ENCODE measurements at regions not wholly inside any gene's neighbourhood (a gene's known extent, or its start where the extent isn't known, plus 50 kb on each side); places are given as distances from the start of the nearest gene placed in this dataset.

DNA sequence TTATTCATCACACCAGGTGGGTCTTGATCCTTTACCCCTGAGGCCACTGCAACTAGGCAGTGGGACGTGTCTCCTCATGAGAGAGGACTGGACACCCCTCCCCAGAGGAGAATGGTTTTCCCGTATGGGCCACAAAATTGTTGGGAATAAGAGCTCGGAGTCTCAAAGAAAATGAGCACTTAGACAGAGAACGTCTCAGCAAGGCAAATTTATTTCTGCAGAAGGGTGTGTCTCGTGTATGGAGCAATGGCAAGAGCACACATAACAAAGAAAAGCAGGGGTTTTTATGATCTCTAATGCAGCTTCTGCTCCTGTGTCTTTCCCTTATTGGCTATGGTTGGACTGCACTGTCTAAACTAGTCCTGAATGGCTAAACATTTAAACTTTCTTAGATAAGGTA lies 803.5 kb downstream of the PLOD2 start:
- Histone ChIP-seq H3K36me3 (ENCODE audit: insufficient read depth, low read length, poor library complexity, severe bottlenecking) (no peaks in the 10 kb centered on the region), H3K4me3 (ENCODE audit: low read depth, low read length, poor library complexity, severe bottlenecking) (no peak overlapping the region), H3K9me3 (ENCODE audit: low read depth, low read length, poor library complexity, severe bottlenecking) (peaks cover 24% of the 10 kb centered on the region), H3K4me1 (ENCODE audit: insufficient read depth, low read length, poor library complexity, severe bottlenecking) (no peaks in the 10 kb centered on the region), H3K27me3 (replicated peaks; ENCODE audit: insufficient read depth, low read depth, low read length, poor library complexity) (no peaks in the 10 kb centered on the region), H3K27ac (ENCODE audit: low read depth, low read length, poor library complexity, severe bottlenecking) (no peak overlapping the region)
- ChIA-PET CTCF (no interaction called here), POLR2A (ENCODE audit: low non-redundant PET) (no interaction called here)
- intact Hi-C loops (cut with micrococcal nuclease; ENCODE audit: unreplicated experiment): no loop called here
- TF ChIP-seq, protein P1, sequence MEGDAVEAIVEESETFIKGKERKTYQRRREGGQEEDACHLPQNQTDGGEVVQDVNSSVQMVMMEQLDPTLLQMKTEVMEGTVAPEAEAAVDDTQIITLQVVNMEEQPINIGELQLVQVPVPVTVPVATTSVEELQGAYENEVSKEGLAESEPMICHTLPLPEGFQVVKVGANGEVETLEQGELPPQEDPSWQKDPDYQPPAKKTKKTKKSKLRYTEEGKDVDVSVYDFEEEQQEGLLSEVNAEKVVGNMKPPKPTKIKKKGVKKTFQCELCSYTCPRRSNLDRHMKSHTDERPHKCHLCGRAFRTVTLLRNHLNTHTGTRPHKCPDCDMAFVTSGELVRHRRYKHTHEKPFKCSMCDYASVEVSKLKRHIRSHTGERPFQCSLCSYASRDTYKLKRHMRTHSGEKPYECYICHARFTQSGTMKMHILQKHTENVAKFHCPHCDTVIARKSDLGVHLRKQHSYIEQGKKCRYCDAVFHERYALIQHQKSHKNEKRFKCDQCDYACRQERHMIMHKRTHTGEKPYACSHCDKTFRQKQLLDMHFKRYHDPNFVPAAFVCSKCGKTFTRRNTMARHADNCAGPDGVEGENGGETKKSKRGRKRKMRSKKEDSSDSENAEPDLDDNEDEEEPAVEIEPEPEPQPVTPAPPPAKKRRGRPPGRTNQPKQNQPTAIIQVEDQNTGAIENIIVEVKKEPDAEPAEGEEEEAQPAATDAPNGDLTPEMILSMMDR (conservative IDR thresholded peaks at IDR 0.05; ENCODE audit: low read depth, low read length): no peak
- no peak for TF ChIP-seq EZH2 (IDR thresholded peaks at IDR 0.05; ENCODE audit: borderline replicate concordance, low read depth, low read length, poor library complexity, severe bottlenecking)
- no peak for DNase-seq (ENCODE audit: low spot score)
- no TSS peak for BruUV-seq (replicated peaks)

DNA sequence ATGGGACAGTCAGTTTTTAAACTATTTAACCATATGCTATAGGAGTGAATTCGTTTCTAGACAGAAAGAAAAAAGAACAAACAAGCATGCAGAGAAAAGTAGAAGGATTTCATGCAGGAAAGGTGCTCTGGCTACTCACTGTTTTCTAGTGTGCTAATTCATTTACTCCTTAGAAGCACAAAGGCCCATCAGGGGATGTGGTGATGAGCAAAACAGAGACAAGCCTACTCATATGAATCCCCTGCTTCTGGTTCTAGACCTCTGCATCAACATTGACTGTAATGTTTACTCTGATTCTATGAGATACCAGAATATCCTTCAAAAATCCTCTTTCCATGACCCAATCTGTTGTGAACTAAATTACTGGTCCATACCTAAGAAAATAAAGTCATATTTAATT lies 801.9 kb downstream of the PLOD2 start:
- intact Hi-C loops (cut with micrococcal nuclease; ENCODE audit: unreplicated experiment): no loop called here
- Histone ChIP-seq H3K27me3 (replicated peaks; ENCODE audit: insufficient read depth, low read depth, low read length, poor library complexity) (no peaks in the 10 kb centered on the region), H3K27ac (ENCODE audit: low read depth, low read length, poor library complexity, severe bottlenecking) (no peak overlapping the region), H3K4me1 (ENCODE audit: insufficient read depth, low read length, poor library complexity, severe bottlenecking) (no peaks in the 10 kb centered on the region), H3K9me3 (ENCODE audit: low read depth, low read length, poor library complexity, severe bottlenecking) (peaks cover 23% of the 10 kb centered on the region), H3K36me3 (ENCODE audit: insufficient read depth, low read length, poor library complexity, severe bottlenecking) (no peaks in the 10 kb centered on the region), H3K4me3 (ENCODE audit: low read depth, low read length, poor library complexity, severe bottlenecking) (no peak overlapping the region)
- ChIA-PET CTCF (no interaction called here), POLR2A (ENCODE audit: low non-redundant PET) (no interaction called here)
- no peak for DNase-seq (ENCODE audit: low spot score)
- TF ChIP-seq, protein P1 (conservative IDR thresholded peaks at IDR 0.05; ENCODE audit: low read depth, low read length): no peak
- no peak for TF ChIP-seq EZH2 (IDR thresholded peaks at IDR 0.05; ENCODE audit: borderline replicate concordance, low read depth, low read length, poor library complexity, severe bottlenecking)
- no TSS peak for BruUV-seq (replicated peaks)

DNA sequence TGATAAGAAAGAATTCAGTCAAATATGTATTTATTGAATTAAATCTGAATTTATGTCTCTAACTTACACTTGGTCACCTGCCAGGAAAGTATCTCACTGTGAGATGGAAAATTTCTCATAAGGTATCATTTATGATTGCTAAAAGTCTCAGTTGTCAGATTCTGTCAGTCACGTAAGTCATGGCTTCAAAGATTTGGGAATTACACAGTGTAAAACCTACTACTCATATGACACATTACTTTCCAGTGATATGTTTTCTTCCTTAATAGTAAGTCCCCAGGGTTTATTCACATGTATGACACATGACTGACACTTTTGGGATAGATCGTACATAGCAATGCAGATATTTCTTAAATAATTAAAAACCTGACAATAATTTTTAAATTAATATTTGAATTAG lies 792.2 kb downstream of the PLOD2 start:
- Histone ChIP-seq H3K36me3 (ENCODE audit: insufficient read depth, low read length, poor library complexity, severe bottlenecking) (no peaks in the 10 kb centered on the region), H3K27ac (ENCODE audit: low read depth, low read length, poor library complexity, severe bottlenecking) (no peak overlapping the region), H3K4me3 (ENCODE audit: low read depth, low read length, poor library complexity, severe bottlenecking) (no peak overlapping the region), H3K27me3 (replicated peaks; ENCODE audit: insufficient read depth, low read depth, low read length, poor library complexity) (no peaks in the 10 kb centered on the region), H3K4me1 (ENCODE audit: insufficient read depth, low read length, poor library complexity, severe bottlenecking) (no peaks in the 10 kb centered on the region), H3K9me3 (ENCODE audit: low read depth, low read length, poor library complexity, severe bottlenecking) (no peaks in the 10 kb centered on the region)
- intact Hi-C loops (cut with micrococcal nuclease; ENCODE audit: unreplicated experiment): no loop called here
- no TSS peak for BruUV-seq (replicated peaks)
- TF ChIP-seq, protein P1 (conservative IDR thresholded peaks at IDR 0.05; ENCODE audit: low read depth, low read length): no peak
- no peak for TF ChIP-seq EZH2 (IDR thresholded peaks at IDR 0.05; ENCODE audit: borderline replicate concordance, low read depth, low read length, poor library complexity, severe bottlenecking)
- POLR2A ChIA-PET (ENCODE audit: low non-redundant PET): no interaction called here
- CTCF ChIA-PET: no interaction called here
- no peak for DNase-seq (ENCODE audit: low spot score)

Measured in A673 (cell line).